ENCODE measurements at regions not wholly inside any gene's neighbourhood (a gene's known extent, or its start where the extent isn't known, plus 50 kb on each side); places are given as distances from the start of the nearest gene placed in this dataset.

- TF ChIP-seq CTCF (IDR thresholded peaks at IDR 0.05), result no peak
- TF ChIP-seq POLR2A (IDR thresholded peaks at IDR 0.05), result no peak
These were observed 107.8 kb upstream of the NR4A3 start for GRCh38 chr9:99713838-99714306.

Data from uterus (tissue), 2 donors.